Neural cell (in vitro differentiated cells): ENCODE measurements at regions not wholly inside any gene's neighbourhood (a gene's known extent, or its start where the extent isn't known, plus 50 kb on each side); places are given as distances from the start of the nearest gene placed in this dataset.

Experiments
- H2AFZ ChIP-seq: fragments of 200-600, 300-800 bp; sonication (generic), shearing (Covaris generic); 2 replicates; pipeline ENCODE4 v1.6.0; 2014; ENCODE audit warnings: low read depth, mild to moderate bottlenecking, antibody characterized with exemption, low read length, moderate library complexity
- H3F3A ChIP-seq: fragments of 200-600 bp; shearing (Covaris generic); 2 replicates; pipeline ENCODE4 v1.6.1; 2016; ENCODE audit warnings: mild to moderate bottlenecking, moderate library complexity, mixed read lengths, antibody characterized with exemption, low read length; ENCODE audit not compliant: insufficient read depth, poor library complexity, severe bottlenecking
- H3K27ac ChIP-seq: fragments of 200-600, 300-800 bp; sonication (generic), shearing (Covaris generic); 2 replicates; pipeline ENCODE4 v1.5.1; 2014; ENCODE audit warnings: mild to moderate bottlenecking, low read length, moderate library complexity
- H3K27me3 ChIP-seq: fragments of 300-800, 200-600 bp; sonication (generic), shearing (Covaris generic); 2 replicates; pipeline ENCODE4 v1.6.0; 2014; ENCODE audit warnings: mild to moderate bottlenecking, low read depth, low read length, moderate library complexity; ENCODE audit not compliant: insufficient read depth
- H3K36me3 ChIP-seq: fragments of 300-800, 200-600 bp; sonication (generic), shearing (Covaris generic); 2 replicates; pipeline ENCODE4 v1.5.1; 2014; ENCODE audit warnings: mild to moderate bottlenecking, antibody characterized with exemption, low read length, moderate library complexity; ENCODE audit not compliant: insufficient read depth
- H3K4me2 ChIP-seq: fragments of 300-800, 200-600 bp; sonication (generic), shearing (Covaris generic); 2 replicates; pipeline ENCODE4 v1.6.0; 2014; ENCODE audit warnings: mild to moderate bottlenecking, low read length
- H3K4me3 ChIP-seq: fragments of 300-800, 200-600 bp; sonication (generic), shearing (Covaris generic); 2 replicates; pipeline ENCODE4 v1.5.1; 2014; ENCODE audit warnings: mild to moderate bottlenecking, low read length, moderate library complexity
- H3K79me2 ChIP-seq: fragments of 200-600 bp; shearing (Covaris generic); replicated peaks from 2 replicates; pipeline ENCODE4 v1.6.0; 2014; ENCODE audit warnings: mild to moderate bottlenecking, low read length, moderate library complexity; ENCODE audit not compliant: insufficient read depth
- H3K9ac ChIP-seq: fragments of 300-800, 200-600 bp; sonication (generic), shearing (Covaris generic); 2 replicates; pipeline ENCODE4 v1.6.1; 2016; ENCODE audit warnings: mild to moderate bottlenecking, low read length, mixed read lengths
- H3K9me2 ChIP-seq: fragments of 200-600 bp; shearing (Covaris generic); 2 replicates; pipeline ENCODE4 v1.6.1; 2016; ENCODE audit warnings: mild to moderate bottlenecking, low read length, mixed read lengths; ENCODE audit not compliant: insufficient read depth
- H3K9me3 ChIP-seq: fragments of 200-600, 300-800 bp; sonication (generic), shearing (Covaris generic); 2 replicates; pipeline ENCODE4 v1.6.1; 2016; ENCODE audit warnings: mild to moderate bottlenecking, mixed run types, low read length, moderate library complexity, mixed read lengths
- H4K20me1 ChIP-seq: fragments of 200-600 bp; shearing (Covaris generic); 2 replicates; pipeline ENCODE4 v1.6.1; 2016; ENCODE audit warnings: mild to moderate bottlenecking, mixed run types; ENCODE audit not compliant: insufficient read depth
- CTCF ChIP-seq: fragments of 450-650 bp; IDR thresholded peaks from 2 replicates; pipeline ENCODE4 v1.5.1; 2014; ENCODE audit warnings: antibody characterized with exemption, mild to moderate bottlenecking, moderate library complexity; ENCODE audit not compliant: poor library complexity, severe bottlenecking
- EP300 ChIP-seq: fragments of 450-650 bp; conservative IDR thresholded peaks from 2 replicates; pipeline ENCODE4 v1.6.1; 2014; ENCODE audit warnings: antibody characterized with exemption, mild to moderate bottlenecking, moderate library complexity; ENCODE audit not compliant: poor library complexity, severe bottlenecking
- EZH2 ChIP-seq: fragments of 200-600, 300-800 bp; shearing (Covaris generic), sonication (generic); IDR thresholded peaks from 2 replicates; pipeline ENCODE4 v1.6.1; 2014; ENCODE audit warnings: antibody characterized with exemption, low read length, borderline replicate concordance, mild to moderate bottlenecking; ENCODE audit not compliant: insufficient read depth, poor library complexity, severe bottlenecking
- MXI1 ChIP-seq: fragments of 450-650 bp; conservative IDR thresholded peaks from 2 replicates; pipeline ENCODE4 v1.6.1; 2014; ENCODE audit warnings: antibody characterized with exemption, mild to moderate bottlenecking; ENCODE audit not compliant: poor library complexity, severe bottlenecking
- POLR2AphosphoS5 ChIP-seq: IDR thresholded peaks from 2 replicates; pipeline ENCODE4 v1.6.1; 2012
- RAD21 ChIP-seq: fragments of 450-650 bp; conservative IDR thresholded peaks from 2 replicates; pipeline ENCODE4 v1.6.1; 2014; ENCODE audit warnings: antibody characterized with exemption, mild to moderate bottlenecking, moderate library complexity
- REST ChIP-seq: IDR thresholded peaks from 2 replicates; pipeline ENCODE4 v1.6.1; 2012; ENCODE audit warnings: borderline replicate concordance
- SMC3 ChIP-seq: fragments of 450-650 bp; conservative IDR thresholded peaks from 2 replicates; pipeline ENCODE4 v1.6.1; 2014; ENCODE audit warnings: antibody characterized with exemption, mild to moderate bottlenecking, moderate library complexity; ENCODE audit not compliant: poor library complexity
- TAF1 ChIP-seq: IDR thresholded peaks from 2 replicates; pipeline ENCODE4 v1.6.1; 2012; ENCODE audit warnings: low read depth

- H3K27me3 ChIP-seq = no peaks in the 10 kb centered on the region
- H3K79me2 ChIP-seq = no peaks in the 10 kb centered on the region
- H3K4me3 ChIP-seq = no peak overlapping the region
- no peaks in the 10 kb centered on the region for H3K9me2 ChIP-seq
- H3F3A ChIP-seq = no peaks in the 10 kb centered on the region
- H3K9me3 ChIP-seq = no peaks in the 10 kb centered on the region
- no peak overlapping the region for H3K9ac ChIP-seq
- TF ChIP-seq EP300 = no peak
- TF ChIP-seq CTCF = no peak
- TF ChIP-seq SMC3 = no peak
- no peak for TF ChIP-seq REST
- no peak for TF ChIP-seq POLR2AphosphoS5
- no peak for TF ChIP-seq EZH2
- no peak for TF ChIP-seq MXI1
- no peak for TF ChIP-seq RAD21
- TF ChIP-seq TAF1 = no peak
- no peaks in the 10 kb centered on the region for H3K36me3 ChIP-seq
- H2AFZ ChIP-seq = no peak overlapping the region
- no peak overlapping the region for H3K27ac ChIP-seq
- no peaks in the 10 kb centered on the region for H4K20me1 ChIP-seq
- H3K4me2 ChIP-seq = no peak overlapping the region
Observed at GRCh38 chr10:88149906-88150305, 286.5 kb downstream of the PTEN start.

- H3K9me3 ChIP-seq = no peaks in the 10 kb centered on the region
- H4K20me1 ChIP-seq = no peaks in the 10 kb centered on the region
- H2AFZ ChIP-seq = no peak overlapping the region
- no peaks in the 10 kb centered on the region for H3K79me2 ChIP-seq
- H3K36me3 ChIP-seq = no peaks in the 10 kb centered on the region
- no peak overlapping the region for H3K4me2 ChIP-seq
- no peaks in the 10 kb centered on the region for H3K9me2 ChIP-seq
- H3K27ac ChIP-seq = no peak overlapping the region
- H3K9ac ChIP-seq = no peak overlapping the region
- H3F3A ChIP-seq = no peaks in the 10 kb centered on the region
- no peak overlapping the region for H3K4me3 ChIP-seq
- no peaks in the 10 kb centered on the region for H3K27me3 ChIP-seq
- TF ChIP-seq EP300 = no peak
- TF ChIP-seq CTCF = no peak
- TF ChIP-seq SMC3 = no peak
- TF ChIP-seq MXI1 = no peak
- TF ChIP-seq RAD21 = no peak
- TF ChIP-seq TAF1 = no peak
- TF ChIP-seq POLR2AphosphoS5 = no peak
- no peak for TF ChIP-seq REST
- TF ChIP-seq EZH2 = no peak
Observed at GRCh38 chr10:88150339-88150738, 286.9 kb downstream of the PTEN start.
